ENCODE measurements at regions not wholly inside any gene's neighbourhood (a gene's known extent, or its start where the extent isn't known, plus 50 kb on each side); places are given as distances from the start of the nearest gene placed in this dataset.
"Not testable (repeated sequence)": the region's sequence is repeated elsewhere in the genome, so short reads cannot be mapped to it uniquely, and the experiment has no call there.

DNA sequence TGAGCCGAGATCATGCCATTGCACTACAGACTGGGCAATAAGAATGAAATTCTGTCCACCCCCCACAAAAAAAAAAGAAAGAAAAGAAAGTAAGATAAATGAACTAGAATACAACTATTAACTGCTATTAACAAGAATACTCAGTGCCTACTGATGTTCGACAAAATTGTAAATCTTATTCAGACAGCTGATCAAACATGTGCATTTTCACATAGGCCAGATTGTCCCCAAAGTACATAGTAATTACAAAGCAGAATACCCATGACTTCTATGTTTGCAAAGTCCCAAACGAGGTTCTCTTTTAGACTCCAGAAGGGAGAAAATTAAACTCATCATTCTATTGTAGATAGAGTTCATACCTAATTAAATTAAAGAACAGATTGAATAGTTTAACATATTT lies 113.4 kb downstream of the UFM1 start:
- no peak overlapping the region for H3K9ac ChIP-seq (ENCODE audit: low read length)
- H2BK120ac ChIP-seq (ENCODE audit: low read depth, low read length) = no peak overlapping the region
- no peak overlapping the region for H4K91ac ChIP-seq (ENCODE audit: low read length)
- no peaks in the 10 kb centered on the region for H3K27me3 ChIP-seq (ENCODE audit: control insufficient read depth in 1 of 2, insufficient read depth in 1 of 2, low read length in 2 of 2)
- H3K4me3 ChIP-seq (ENCODE audit: insufficient read depth in 1 of 2, low read depth in 1 of 2, low read length in 2 of 2) = no peak overlapping the region
- H3K14ac ChIP-seq (ENCODE audit: low read length in 2 of 2) = no peak overlapping the region
- no peak overlapping the region for H3K18ac ChIP-seq (ENCODE audit: low read depth in 1 of 2, low read length in 2 of 2)
- H3K79me1 ChIP-seq (replicated peaks; ENCODE audit: low read length, poor library complexity, severe bottlenecking) = no peaks in the 10 kb centered on the region
- no peak overlapping the region for H3K27ac ChIP-seq (ENCODE audit: low read length, poor library complexity, severe bottlenecking)
- peaks cover 15% of the 10 kb centered on the region for H3K9me3 ChIP-seq (ENCODE audit: control insufficient read depth, low read length)
- no peak overlapping the region for H3K23ac ChIP-seq (ENCODE audit: low read length in 2 of 2)
- no peak for DNase-seq
- WGBS = 100% methylated on average over 1 of the region's 3 CpGs
- H2AFZ ChIP-seq (ENCODE audit: low read depth, low read length) = no peak overlapping the region
- no peak overlapping the region for H2BK5ac ChIP-seq (ENCODE audit: low read depth, low read length, poor library complexity, severe bottlenecking)
- H2BK15ac ChIP-seq (ENCODE audit: low read depth, poor library complexity, severe bottlenecking) = no peak overlapping the region
- no peak overlapping the region for H3K4ac ChIP-seq (ENCODE audit: low read depth in 1 of 2, low read length in 2 of 2)
- H3K4me1 ChIP-seq (ENCODE audit: control insufficient read depth, insufficient read depth, low read depth, low read length) = no peaks in the 10 kb centered on the region
- no peak overlapping the region for H2BK12ac ChIP-seq (ENCODE audit: low read length in 2 of 2)
- H4K8ac ChIP-seq (ENCODE audit: low read length) = no peak overlapping the region
- no peak overlapping the region for H2AK5ac ChIP-seq (ENCODE audit: low read length, severe bottlenecking)
- no peaks in the 10 kb centered on the region for H3K36me3 ChIP-seq (ENCODE audit: control insufficient read depth in 1 of 2, insufficient read depth in 2 of 2, low read depth in 1 of 2, low read length in 2 of 2)
- no peak overlapping the region for H3K4me2 ChIP-seq (ENCODE audit: low read length, poor library complexity, severe bottlenecking)

DNA sequence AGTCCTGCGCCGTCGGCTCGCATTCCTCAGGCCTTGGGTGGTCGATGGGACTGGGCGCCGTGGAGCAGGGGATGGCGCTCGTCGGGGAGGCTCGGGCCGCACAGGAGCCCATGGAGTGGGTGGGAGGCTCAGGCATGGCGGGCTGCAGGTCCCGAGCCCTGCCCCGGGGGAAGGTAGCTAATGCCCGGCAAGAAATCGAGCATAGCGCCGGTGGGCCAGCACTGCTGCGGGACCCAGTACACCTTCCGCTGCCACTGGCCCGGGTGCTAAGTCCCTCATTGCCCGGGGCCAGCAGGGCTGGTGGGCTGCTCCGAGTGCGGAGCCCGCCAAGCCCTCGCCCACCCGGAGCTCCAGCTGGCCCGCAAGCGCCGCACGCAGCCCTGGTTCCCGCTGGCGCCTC lies 122.8 kb downstream of the UFM1 start:
- H4K91ac ChIP-seq (ENCODE audit: low read length); H3K9ac ChIP-seq (ENCODE audit: low read length); H2BK120ac ChIP-seq (ENCODE audit: low read depth, low read length); H2AK5ac ChIP-seq (ENCODE audit: low read length, severe bottlenecking); DNase-seq; H2BK5ac ChIP-seq (ENCODE audit: low read depth, low read length, poor library complexity, severe bottlenecking); H3K4ac ChIP-seq (ENCODE audit: low read depth in 1 of 2, low read length in 2 of 2); H2BK15ac ChIP-seq (ENCODE audit: low read depth, poor library complexity, severe bottlenecking); H3K79me1 ChIP-seq (replicated peaks; ENCODE audit: low read length, poor library complexity, severe bottlenecking); H2AFZ ChIP-seq (ENCODE audit: low read depth, low read length); H3K27me3 ChIP-seq (ENCODE audit: control insufficient read depth in 1 of 2, insufficient read depth in 1 of 2, low read length in 2 of 2); H3K36me3 ChIP-seq (ENCODE audit: control insufficient read depth in 1 of 2, insufficient read depth in 2 of 2, low read depth in 1 of 2, low read length in 2 of 2); H3K27ac ChIP-seq (ENCODE audit: low read length, poor library complexity, severe bottlenecking); H4K8ac ChIP-seq (ENCODE audit: low read length); H3K4me3 ChIP-seq (ENCODE audit: insufficient read depth in 1 of 2, low read depth in 1 of 2, low read length in 2 of 2); H3K4me1 ChIP-seq (ENCODE audit: control insufficient read depth, insufficient read depth, low read depth, low read length); H2BK12ac ChIP-seq (ENCODE audit: low read length in 2 of 2); H3K4me2 ChIP-seq (ENCODE audit: low read length, poor library complexity, severe bottlenecking); H3K23ac ChIP-seq (ENCODE audit: low read length in 2 of 2); H3K9me3 ChIP-seq (ENCODE audit: control insufficient read depth, low read length); H3K14ac ChIP-seq (ENCODE audit: low read length in 2 of 2); H3K18ac ChIP-seq (ENCODE audit: low read depth in 1 of 2, low read length in 2 of 2): not testable (repeated sequence)
- WGBS = 90% methylated on average over 26 of the region's 34 CpGs

DNA sequence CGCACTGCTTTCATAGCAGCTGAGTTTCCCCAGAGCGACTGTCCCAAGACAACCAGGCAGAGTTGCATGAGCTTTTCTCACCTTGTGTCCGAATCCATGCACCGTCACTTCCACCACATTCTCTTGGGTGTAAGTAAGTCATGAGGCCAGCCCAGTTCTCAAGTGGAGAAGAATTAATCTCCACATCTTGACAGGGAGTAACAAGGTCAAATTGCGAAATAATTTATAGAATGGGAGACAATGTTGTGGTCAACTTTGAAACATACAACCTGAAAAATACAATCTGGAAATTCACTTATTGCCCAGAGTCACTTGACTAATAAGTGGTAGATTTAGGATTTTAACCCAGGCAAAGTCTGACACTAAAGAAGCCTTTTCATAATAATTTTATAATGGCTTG lies 123.7 kb downstream of the UFM1 start:
- Histone ChIP-seq H3K36me3 (ENCODE audit: control insufficient read depth in 1 of 2, insufficient read depth in 2 of 2, low read depth in 1 of 2, low read length in 2 of 2) (no peaks in the 10 kb centered on the region), H3K4ac (ENCODE audit: low read depth in 1 of 2, low read length in 2 of 2) (no peak overlapping the region), H2AFZ (ENCODE audit: low read depth, low read length) (no peak overlapping the region), H3K4me3 (ENCODE audit: insufficient read depth in 1 of 2, low read depth in 1 of 2, low read length in 2 of 2) (no peak overlapping the region), H3K23ac (ENCODE audit: low read length in 2 of 2) (no peak overlapping the region), H2AK5ac (ENCODE audit: low read length, severe bottlenecking) (no peak overlapping the region), H3K4me2 (ENCODE audit: low read length, poor library complexity, severe bottlenecking) (no peak overlapping the region), H2BK15ac (ENCODE audit: low read depth, poor library complexity, severe bottlenecking) (no peak overlapping the region), H3K4me1 (ENCODE audit: control insufficient read depth, insufficient read depth, low read depth, low read length) (no peaks in the 10 kb centered on the region), H3K9me3 (ENCODE audit: control insufficient read depth, low read length) (no peaks in the 10 kb centered on the region), H3K27me3 (ENCODE audit: control insufficient read depth in 1 of 2, insufficient read depth in 1 of 2, low read length in 2 of 2) (no peaks in the 10 kb centered on the region), H3K14ac (ENCODE audit: low read length in 2 of 2) (no peak overlapping the region), H3K18ac (ENCODE audit: low read depth in 1 of 2, low read length in 2 of 2) (no peak overlapping the region), H2BK12ac (ENCODE audit: low read length in 2 of 2) (no peak overlapping the region), H2BK5ac (ENCODE audit: low read depth, low read length, poor library complexity, severe bottlenecking) (no peak overlapping the region), H3K79me1 (replicated peaks; ENCODE audit: low read length, poor library complexity, severe bottlenecking) (no peaks in the 10 kb centered on the region), H4K91ac (ENCODE audit: low read length) (no peak overlapping the region), H3K9ac (ENCODE audit: low read length) (no peak overlapping the region), H3K27ac (ENCODE audit: low read length, poor library complexity, severe bottlenecking) (no peak overlapping the region), H2BK120ac (ENCODE audit: low read depth, low read length) (no peak overlapping the region), H4K8ac (ENCODE audit: low read length) (no peak overlapping the region)
- WGBS = 60% methylated on average over 5 of the region's 5 CpGs
- DNase-seq = peak; percentile 3

DNA sequence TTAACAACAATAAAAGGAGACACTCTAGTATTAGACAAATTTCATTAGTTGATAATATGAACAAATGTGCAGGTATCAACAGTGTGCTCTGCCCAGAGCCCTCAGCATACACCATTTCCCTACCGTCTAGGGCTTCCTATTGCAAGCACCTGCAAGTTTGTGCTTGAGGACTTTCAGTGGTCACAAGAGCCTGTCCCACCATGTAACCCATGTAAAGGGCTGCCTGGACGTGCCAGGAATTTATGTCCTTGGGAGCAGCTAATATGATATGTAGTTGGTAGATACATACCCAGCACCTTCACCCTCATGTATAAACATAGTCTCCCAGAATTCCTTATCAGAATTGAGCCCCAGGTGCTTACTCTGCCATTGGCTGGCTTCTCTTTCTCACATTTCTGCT lies 128.0 kb downstream of the UFM1 start:
- Histone ChIP-seq H3K4ac (ENCODE audit: low read depth in 1 of 2, low read length in 2 of 2) (no peak overlapping the region), H2BK12ac (ENCODE audit: low read length in 2 of 2) (no peak overlapping the region), H2BK5ac (ENCODE audit: low read depth, low read length, poor library complexity, severe bottlenecking) (no peak overlapping the region), H3K79me1 (replicated peaks; ENCODE audit: low read length, poor library complexity, severe bottlenecking) (no peaks in the 10 kb centered on the region), H4K8ac (ENCODE audit: low read length) (no peak overlapping the region), H4K91ac (ENCODE audit: low read length) (no peak overlapping the region), H3K9ac (ENCODE audit: low read length) (no peak overlapping the region), H2BK120ac (ENCODE audit: low read depth, low read length) (no peak overlapping the region), H3K14ac (ENCODE audit: low read length in 2 of 2) (no peak overlapping the region), H3K23ac (ENCODE audit: low read length in 2 of 2) (no peak overlapping the region), H3K9me3 (ENCODE audit: control insufficient read depth, low read length) (no peaks in the 10 kb centered on the region), H2BK15ac (ENCODE audit: low read depth, poor library complexity, severe bottlenecking) (no peak overlapping the region), H2AK5ac (ENCODE audit: low read length, severe bottlenecking) (no peak overlapping the region), H3K4me2 (ENCODE audit: low read length, poor library complexity, severe bottlenecking) (no peak overlapping the region), H2AFZ (ENCODE audit: low read depth, low read length) (no peak overlapping the region), H3K4me1 (ENCODE audit: control insufficient read depth, insufficient read depth, low read depth, low read length) (no peaks in the 10 kb centered on the region), H3K27me3 (ENCODE audit: control insufficient read depth in 1 of 2, insufficient read depth in 1 of 2, low read length in 2 of 2) (no peaks in the 10 kb centered on the region), H3K36me3 (ENCODE audit: control insufficient read depth in 1 of 2, insufficient read depth in 2 of 2, low read depth in 1 of 2, low read length in 2 of 2) (no peaks in the 10 kb centered on the region), H3K27ac (ENCODE audit: low read length, poor library complexity, severe bottlenecking) (no peak overlapping the region), H3K4me3 (ENCODE audit: insufficient read depth in 1 of 2, low read depth in 1 of 2, low read length in 2 of 2) (no peak overlapping the region), H3K18ac (ENCODE audit: low read depth in 1 of 2, low read length in 2 of 2) (no peak overlapping the region)
- DNase-seq = no peak
- WGBS = 100% methylated on average over 2 of the region's 2 CpGs
